ENCODE measurements at regions not wholly inside any gene's neighbourhood (a gene's known extent, or its start where the extent isn't known, plus 50 kb on each side); places are given as distances from the start of the nearest gene placed in this dataset.

DNA sequence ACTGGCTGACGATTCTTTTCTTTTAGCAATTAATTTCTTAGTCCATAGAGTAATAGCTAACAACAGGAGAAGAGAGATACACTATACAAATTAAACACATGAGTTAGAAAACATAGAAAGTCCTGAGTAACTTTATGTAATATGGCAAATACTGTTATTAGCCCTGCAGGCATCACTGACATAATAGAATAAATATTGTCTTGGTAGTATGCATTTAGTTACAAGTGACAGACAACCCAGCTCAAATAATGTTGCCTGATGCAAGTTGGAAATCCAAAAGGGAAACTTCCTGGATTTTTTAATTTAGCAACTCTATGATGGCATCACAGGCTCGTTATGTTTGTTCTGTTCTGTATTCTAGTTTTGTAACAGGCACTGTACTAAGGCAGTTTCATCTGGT is 95.1 kb downstream of the DKK1 start:
- DNase-seq (ENCODE audit: low read depth, low spot score) (no peak), FAIRE-seq (no peak)
- no peak overlapping the region for H3K4me3 ChIP-seq (replicated peaks in 1 of 3; ENCODE audit: insufficient read depth in 1 of 3, low read depth in 1 of 3, low read length in 3 of 3)
- BruUV-seq (replicated peaks), result no TSS peak
- no peak overlapping the region for H2AFZ ChIP-seq (ENCODE audit: low read depth, low read length)
- H3K36me3 ChIP-seq (ENCODE audit: control insufficient read depth in 2 of 2, extremely low read depth in 1 of 2, insufficient read depth in 2 of 2, low read length in 2 of 2), result no peaks in the 10 kb centered on the region
- dilution Hi-C loops (cut with MboI; ENCODE audit: extremely low pct_ligation_motif_present, low sequenced_read_pairs) (no loop called here), intact Hi-C loops (cut with micrococcal nuclease) (no loop called here)
- POLR2A ChIA-PET, result no interaction called here
- no peak overlapping the region for H3K27ac ChIP-seq (ENCODE audit: insufficient read depth, low read depth, low read length)
- no peaks in the 10 kb centered on the region for H4K20me1 ChIP-seq (replicated peaks; ENCODE audit: control insufficient read depth, extremely low read depth, insufficient read depth, low read length)
- H3K79me2 ChIP-seq (ENCODE audit: control insufficient read depth, insufficient read depth, low read length), result no peaks in the 10 kb centered on the region
- H3K27me3 ChIP-seq (ENCODE audit: control insufficient read depth in 2 of 2, insufficient read depth in 2 of 2, low read length in 2 of 2), result no peaks in the 10 kb centered on the region
- TF ChIP-seq GATA2 (IDR thresholded peaks at IDR 0.05; ENCODE audit: insufficient read depth, insufficient read length, low read depth, low read length) (no peak), EZH2 (IDR thresholded peaks at IDR 0.05; ENCODE audit: borderline replicate concordance, low read depth, low read length, severe bottlenecking) (no peak), POLR2AphosphoS5 (IDR thresholded peaks at IDR 0.05; ENCODE audit: insufficient read depth, low read depth, low read length) (no peak), MYC (IDR thresholded peaks at IDR 0.05; ENCODE audit: low read depth, low read length) (no peak), JUN (IDR thresholded peaks at IDR 0.05; ENCODE audit: borderline replicate concordance, insufficient read depth, insufficient read length, low read depth) (no peak), POLR2A (IDR thresholded peaks at IDR 0.05; ENCODE audit: low read depth, low read length) (no peak), FOS (IDR thresholded peaks at IDR 0.05; ENCODE audit: borderline replicate concordance, insufficient read depth, low read length) (no peak)
- TF ChIP-seq, protein P1, sequence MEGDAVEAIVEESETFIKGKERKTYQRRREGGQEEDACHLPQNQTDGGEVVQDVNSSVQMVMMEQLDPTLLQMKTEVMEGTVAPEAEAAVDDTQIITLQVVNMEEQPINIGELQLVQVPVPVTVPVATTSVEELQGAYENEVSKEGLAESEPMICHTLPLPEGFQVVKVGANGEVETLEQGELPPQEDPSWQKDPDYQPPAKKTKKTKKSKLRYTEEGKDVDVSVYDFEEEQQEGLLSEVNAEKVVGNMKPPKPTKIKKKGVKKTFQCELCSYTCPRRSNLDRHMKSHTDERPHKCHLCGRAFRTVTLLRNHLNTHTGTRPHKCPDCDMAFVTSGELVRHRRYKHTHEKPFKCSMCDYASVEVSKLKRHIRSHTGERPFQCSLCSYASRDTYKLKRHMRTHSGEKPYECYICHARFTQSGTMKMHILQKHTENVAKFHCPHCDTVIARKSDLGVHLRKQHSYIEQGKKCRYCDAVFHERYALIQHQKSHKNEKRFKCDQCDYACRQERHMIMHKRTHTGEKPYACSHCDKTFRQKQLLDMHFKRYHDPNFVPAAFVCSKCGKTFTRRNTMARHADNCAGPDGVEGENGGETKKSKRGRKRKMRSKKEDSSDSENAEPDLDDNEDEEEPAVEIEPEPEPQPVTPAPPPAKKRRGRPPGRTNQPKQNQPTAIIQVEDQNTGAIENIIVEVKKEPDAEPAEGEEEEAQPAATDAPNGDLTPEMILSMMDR (IDR thresholded peaks at IDR 0.05; ENCODE audit: extremely low read depth in 1 of 2, insufficient read depth in 1 of 2, low read depth in 1 of 2, low read length in 2 of 2), result no peak
- TF ChIP-seq, protein P2, sequence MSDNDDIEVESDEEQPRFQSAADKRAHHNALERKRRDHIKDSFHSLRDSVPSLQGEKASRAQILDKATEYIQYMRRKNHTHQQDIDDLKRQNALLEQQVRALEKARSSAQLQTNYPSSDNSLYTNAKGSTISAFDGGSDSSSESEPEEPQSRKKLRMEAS (IDR thresholded peaks at IDR 0.05; ENCODE audit: insufficient read depth, insufficient read length), result no peak
- no peaks in the 10 kb centered on the region for H3K9me1 ChIP-seq (replicated peaks; ENCODE audit: control insufficient read depth, extremely low read depth, insufficient read depth, low read length)
- H3K9ac ChIP-seq (replicated peaks; ENCODE audit: extremely low read depth, insufficient read depth, low read length), result no peak overlapping the region
- CTCF ChIA-PET, result interaction anchor here (1.5 kb wide), 1 partner anchor 81 kb away, joined by 3 read pairs; no protein-coding TSS in a partner anchor
- peaks cover 4% of the 10 kb centered on the region for H3K4me1 ChIP-seq (ENCODE audit: control insufficient read depth, extremely low read depth, insufficient read depth, low read length)
- H3K9me3 ChIP-seq (replicated peaks; ENCODE audit: control insufficient read depth, insufficient read depth, low read length), result no peaks in the 10 kb centered on the region
- no peak overlapping the region for H3K4me2 ChIP-seq (ENCODE audit: insufficient read depth, low read length)
